ENCODE measurements at regions not wholly inside any gene's neighbourhood (a gene's known extent, or its start where the extent isn't known, plus 50 kb on each side); places are given as distances from the start of the nearest gene placed in this dataset.
"Not testable (repeated sequence)": the region's sequence is repeated elsewhere in the genome, so short reads cannot be mapped to it uniquely, and the experiment has no call there.

DNA sequence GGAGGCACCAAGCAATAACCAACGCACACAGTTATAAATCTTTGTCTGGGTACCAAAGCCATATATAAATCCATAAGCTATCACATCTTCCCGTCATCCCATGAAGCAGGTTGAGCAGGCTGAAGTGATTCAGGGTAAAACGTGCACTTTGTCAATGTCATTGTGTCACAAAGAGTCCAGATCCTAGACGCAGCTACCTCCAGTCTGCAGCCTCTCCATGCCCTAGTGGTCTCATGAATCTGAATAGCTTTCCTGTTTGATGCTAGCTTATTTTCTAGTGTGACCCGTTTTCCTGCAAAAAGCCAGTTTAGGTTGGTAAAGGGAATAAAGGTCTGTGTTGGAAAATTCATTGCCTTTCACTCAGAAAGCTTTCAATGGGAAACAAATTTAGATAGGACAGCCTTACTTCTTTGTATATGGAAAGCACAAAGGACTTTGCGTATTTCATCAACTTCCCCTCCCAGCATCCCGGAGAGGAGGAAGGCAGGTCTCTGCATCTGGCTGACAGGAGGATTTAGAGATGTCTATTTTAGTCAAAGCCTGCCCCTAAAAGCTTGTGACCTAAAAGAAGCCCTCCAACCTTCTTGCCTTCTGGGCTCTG, 222.3 kb upstream of the ARL4C start:
- no peak for DNase-seq

DNA sequence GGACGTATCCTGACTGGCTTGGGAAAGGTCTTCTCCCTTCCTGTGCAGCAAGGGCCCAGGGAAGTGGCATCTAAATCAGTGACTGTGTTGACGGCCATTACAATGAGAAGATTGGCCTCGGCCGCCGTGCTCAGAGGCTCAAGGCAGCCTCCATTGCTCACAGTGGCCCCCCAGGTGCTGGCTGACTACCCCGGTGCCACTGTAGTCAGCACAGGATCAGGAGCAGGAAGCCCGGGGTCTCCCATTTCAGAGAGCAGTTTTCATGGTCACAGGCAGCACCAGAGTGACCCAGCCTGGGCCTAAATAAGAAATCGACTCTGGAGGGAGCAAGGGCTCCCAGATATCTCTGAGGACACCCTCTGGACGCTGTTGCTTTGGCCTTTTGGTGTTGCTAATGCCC, 219.4 kb upstream of the ARL4C start:
- no peak for DNase-seq

DNA sequence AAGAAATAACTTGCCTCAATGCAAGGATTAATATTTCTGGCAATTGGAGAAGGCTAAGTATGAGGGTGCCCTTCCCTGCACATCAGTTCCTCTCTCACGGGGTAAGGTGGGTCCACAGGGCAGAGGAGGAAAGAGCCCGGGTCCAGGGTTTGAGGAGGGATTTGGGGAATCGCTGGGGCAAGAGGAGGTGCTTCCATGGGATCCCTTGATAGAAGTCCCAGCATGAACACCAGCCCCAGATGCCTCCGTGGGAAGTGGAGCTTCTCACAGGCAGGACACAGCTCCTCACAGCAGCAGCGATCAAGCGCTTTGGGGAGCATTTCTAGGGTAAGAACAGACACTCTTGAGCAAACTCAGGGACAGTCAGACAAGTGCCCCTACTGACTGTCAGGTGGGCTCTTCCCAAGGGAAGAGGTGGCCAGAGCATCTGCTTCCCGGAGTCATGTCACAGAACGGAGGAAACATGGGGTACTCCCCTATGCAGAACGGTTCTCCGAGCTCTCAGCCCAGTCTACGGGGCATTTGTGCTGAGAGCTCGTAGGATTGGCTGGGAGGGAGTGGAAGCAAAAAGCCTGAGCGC, 218.9 kb upstream of the ARL4C start:
- no peak for DNase-seq

DNA sequence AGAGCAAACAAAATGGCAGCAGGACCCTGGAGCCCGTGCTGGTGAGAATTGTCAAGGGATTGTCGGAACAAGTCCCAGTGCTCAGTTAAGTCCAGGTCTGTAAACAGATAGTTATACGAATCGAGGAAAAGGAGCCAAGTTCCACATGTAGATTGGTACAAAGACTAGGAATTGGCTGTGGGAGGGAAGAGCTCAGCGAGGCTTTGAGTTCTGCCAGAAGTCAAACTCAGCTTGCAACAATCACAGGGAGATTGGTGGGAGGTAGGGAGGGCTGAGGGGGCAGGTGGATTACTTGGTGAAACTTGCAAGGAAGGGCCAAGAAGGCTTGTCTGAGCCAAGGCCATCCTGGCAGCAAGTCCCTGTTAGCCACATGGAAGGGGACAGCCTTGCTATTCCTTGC, 217.8 kb upstream of the ARL4C start:
- DNase-seq = no peak

DNA sequence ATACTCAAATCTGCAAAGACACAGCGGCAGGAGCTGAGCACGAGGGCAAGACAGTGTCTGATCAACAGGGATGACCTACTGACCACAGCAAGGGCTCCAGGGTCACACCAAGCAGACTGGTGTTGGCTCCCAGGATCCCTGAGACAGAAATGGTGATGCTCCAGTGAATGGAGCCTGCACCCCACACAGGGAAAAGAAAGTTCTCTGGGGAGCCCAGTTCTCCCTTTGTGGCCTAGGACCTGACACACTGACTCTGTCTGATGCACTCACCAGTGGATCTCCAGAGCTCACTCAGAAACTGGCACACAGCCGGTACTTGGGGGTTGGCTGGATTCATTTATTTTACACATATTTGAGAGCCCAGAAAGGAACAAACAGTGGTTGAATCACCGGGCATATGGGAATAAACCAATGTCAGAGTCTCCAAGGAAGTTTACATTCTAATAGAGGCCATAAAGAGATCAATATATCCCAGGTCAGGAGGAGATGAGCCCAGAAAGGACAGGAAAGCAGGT, 215.6 kb upstream of the ARL4C start:
- DNase-seq = no peak

DNA sequence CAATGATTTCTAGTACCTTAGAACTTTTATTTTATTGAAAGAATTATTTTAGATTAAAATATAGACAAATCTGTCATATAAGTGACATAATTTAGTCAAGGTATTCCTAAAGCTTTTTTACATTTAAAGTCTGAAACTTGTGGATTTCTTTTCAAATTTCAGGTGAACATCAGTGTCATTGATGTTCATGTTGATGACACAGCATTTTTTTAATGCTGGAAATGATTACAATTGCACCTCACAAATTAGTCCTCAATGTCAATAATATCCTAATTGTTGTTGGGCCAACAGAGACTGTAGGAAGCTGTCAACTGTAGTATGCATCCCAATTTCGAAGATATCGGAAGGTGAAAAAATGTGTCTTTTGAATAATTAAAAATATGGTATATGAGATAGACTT, 214.4 kb upstream of the ARL4C start:
- DNase-seq = no peak

DNA sequence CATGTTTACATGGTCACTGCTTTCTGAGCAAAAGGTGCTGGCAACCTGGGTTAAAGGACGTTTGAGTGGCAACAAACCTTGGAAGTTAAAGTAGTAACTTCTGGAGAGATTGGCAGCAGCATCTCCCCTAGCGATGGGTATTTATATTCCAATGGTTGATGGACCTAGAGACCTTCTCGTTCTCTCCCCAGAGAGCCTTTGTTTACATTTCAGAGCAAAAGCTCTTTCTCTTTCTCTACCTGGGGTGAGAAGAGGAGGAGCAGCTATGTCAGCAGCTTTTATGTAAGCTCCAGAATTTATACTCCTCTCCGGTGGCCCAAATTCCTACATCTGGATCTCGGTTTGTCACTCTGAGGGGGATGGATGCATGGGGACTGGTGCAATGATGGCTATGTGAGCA, 213.7 kb upstream of the ARL4C start:
- no peak for DNase-seq

DNA sequence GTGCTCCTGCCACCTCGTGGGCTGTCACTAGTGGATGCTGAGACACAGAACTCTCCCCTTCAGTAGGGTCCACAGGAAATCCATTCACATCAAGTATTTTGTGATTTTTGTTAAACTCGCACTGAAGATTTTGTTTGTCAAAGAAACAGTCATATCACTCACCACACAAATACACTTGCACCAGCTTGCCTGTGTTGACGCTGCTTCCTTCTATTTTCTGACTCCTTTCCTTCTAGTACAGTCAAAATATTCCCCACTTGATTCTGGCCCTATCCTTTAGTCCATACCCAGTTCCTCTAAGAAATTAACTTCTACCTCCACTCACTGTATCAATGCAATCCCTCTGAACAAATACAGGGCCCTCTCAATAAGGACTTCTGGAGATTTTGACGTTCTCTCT, 213.2 kb upstream of the ARL4C start:
- no peak for DNase-seq

DNA sequence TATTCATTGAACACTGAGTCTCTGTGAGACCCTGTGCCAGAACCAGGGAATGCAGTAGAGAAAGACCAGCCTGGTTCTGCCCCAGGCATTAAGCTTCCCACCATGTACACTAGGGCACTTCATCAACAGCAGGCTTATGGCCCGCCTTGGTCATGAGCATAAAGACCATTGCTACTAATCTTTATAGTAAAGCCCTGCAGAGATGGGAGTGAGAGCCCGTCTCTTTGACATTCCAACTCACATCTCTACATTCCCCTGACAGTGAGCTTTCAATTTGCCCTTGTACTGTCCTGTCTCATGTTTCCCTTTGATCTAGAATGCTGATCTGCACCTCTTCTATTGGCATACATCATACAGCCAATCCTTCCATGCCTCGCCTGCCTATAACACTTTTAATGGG, 211.8 kb upstream of the ARL4C start:
- no peak for DNase-seq

DNA sequence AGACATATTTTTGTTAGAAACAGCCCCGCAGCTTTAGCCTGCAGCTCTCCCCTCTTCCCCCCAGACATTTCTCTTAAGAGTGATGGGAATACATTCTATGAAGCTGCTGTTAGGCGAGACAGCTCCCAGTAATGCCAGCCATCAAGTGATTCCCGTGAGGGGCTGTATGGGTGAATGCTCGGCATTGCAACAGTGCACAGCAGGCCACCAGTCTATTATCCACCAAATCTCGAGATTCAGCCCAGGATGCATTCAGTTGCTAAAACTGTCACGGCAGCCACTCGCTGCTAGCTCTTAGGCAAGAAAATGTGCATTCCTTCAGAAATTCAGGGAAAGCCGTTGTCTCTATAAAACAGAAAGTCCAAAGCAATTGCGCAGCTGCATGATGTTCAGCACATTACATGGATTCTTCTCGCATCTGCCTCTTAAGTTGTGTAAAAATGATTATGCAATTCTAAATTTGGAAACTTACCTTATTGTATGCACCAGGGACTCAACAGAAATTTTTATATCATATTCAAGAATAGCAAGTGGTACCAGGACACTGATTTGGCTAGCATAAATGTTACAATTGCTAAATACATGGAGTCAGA, 211.3 kb upstream of the ARL4C start:
- DNase-seq = no peak

DNA sequence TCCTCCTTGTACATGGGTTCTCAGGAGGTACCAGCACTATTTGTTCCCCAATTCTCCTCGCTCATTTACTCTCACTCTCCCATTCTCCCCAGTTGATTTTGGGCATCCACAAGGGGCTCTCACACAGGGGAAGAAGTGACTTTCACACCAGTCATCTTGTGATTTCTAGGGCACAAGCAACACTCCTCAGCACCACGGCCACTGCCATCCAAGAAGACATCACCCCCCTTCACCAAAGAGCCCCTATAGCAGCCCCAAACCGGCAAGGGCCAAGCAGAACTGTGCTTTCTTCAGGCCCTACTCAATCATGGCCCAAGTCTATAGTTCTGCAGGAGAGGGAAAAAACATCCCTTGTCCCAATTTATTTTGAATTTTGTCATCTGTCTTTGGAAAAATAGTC, 209.2 kb upstream of the ARL4C start:
- DNase-seq = no peak

DNA sequence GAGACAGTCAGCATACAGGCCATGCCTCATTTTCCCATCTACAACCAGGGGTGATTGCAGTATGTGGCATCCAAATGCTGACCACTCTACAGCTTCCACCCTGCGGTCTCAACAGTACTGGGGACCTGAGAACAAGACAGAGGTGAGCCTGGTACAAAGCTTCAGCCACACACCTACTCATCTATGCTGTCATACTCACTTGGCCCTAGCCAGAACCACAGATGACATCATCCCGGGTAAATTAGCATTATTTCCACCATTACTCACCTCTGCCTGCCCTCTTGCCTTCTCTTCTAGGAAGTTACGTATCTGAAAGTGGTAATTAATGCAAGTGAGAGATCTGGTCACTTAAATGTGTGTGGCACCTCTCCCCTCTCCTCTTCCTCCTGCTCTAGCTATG, 208.2 kb upstream of the ARL4C start:
- no peak for DNase-seq

DNA sequence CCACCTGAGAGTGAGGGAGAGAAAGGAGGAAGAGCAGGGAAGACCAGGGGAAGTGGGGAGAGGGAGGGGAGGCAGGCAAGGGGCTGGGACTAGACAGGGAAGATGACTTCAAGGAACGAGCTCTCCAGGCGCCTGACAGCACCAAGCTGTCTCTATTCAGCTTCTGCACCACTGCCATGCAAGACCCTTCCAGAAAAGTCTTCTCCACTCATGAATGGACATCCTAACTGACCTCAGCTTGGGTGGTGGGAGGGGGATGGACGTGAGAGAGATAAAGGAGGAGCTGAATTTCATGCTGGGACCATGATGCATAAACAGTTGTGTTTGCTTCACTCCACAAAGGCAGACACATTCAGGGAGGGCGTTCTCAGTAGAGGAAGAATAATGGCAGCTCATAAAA, 206.4 kb upstream of the ARL4C start:
- DNase-seq = peak; percentile 44

DNA sequence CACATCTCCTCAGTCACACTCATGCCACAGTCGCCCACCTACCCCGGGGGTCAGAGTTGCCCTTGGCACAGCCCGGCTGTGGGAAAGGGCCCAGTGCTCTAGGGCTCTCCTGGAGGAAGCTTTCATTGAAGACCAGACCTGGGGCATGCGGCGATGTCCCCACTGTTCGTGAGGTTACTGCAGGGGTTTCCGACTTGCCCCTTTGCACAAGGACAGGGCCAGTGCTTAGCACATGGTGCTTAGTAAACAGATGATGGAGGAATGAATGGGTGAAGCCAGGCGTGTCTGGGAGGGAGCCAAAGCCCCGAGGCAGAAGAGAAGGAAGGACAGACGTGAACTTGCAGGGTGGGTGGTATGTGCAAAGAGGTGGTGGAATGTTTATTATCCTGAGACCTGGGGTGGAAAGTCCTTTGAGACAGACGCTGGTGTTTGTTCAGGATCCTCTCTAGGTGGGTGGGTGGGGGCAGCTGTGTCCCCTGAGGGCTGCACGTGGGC, 205.9 kb upstream of the ARL4C start:
- peak; percentile 74 for DNase-seq

DNA sequence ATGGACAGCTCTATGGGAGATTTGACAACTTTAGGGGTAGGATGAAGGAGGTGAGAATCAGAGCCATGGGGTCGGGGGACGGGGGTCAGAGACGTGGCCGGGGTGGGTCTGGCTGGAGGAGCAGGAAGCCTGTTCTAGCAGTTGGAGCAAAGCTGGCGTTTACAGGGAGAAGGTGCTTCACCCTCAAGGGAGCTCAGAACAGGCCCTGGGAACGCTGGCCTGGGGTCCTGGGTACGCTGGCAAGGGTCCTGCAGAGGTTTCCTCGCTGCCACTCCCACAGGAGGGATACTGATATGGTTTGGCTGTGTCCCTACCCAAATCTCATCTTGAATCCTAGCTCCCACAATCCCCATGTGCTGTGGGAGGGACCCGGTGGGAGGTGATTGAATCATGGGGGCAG, 205.0 kb upstream of the ARL4C start:
- DNase-seq = no peak

DNA sequence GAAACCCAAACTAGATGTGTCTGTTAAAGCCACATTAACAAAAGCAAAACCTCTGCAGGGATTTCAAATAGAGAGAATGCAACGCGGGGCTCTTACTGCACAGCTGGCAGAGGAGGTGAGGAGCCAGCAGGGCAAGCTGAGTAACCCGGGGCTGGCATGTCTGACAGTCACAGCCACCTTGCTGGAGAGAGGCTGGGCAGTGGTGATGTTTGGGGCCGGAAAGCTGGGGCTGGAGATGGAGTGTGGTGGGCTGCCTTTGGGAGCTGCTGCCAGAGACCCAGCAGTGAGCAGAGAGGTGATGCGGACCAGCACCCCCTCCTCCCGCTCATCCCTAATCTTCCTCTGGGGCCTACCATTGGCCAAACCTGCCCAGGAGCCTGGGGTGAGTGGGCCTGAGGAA, 204.5 kb upstream of the ARL4C start:
- no peak for DNase-seq

DNA sequence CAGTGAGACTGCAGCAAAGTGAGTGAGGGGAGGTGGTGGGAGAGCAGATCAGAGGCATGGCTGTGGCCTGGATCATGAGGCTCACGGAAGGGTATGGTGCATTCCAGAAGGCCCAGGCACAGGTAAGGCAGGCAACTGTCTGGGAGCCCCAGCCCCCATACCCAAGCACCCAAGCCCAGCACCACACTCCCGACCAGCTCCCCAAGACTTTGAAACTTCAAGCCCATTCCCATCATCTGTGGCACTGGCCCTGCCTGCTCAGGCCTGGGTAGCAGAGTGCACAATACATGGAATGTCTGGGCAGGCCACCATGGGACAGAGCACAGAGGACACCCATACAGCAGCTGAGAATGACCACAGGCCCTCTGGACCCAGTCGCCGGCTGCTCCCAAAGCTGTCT, 202.6 kb upstream of the ARL4C start:
- no peak for DNase-seq

DNA sequence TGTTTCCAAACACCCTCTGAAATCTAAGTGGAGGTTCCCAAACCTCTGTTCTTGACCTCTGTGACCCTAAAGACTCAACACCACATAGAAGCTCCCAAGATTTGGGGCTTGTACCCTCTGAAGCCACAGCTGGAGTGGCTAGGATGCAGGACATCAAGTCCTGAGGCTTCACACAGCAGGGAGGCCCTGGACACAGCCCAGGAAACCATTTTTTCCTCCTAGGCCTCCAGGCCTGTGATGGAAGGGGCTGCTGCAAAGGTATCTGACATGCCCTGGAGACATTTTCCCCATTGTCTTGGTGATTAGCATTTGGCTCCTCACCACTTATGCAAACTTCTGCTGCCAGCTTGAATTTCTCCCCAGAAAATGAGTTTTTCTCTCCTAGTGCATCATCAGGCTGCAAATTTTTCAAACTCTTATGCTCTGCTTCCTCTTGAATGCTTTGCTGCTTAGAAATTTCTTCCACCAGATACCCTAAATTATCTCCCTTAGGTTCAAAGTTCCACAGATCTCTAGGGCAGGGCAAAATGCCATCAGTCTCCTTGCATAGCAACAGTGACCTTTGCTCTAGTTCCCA, 200.5 kb upstream of the ARL4C start:
- not testable (repeated sequence) for DNase-seq

DNA sequence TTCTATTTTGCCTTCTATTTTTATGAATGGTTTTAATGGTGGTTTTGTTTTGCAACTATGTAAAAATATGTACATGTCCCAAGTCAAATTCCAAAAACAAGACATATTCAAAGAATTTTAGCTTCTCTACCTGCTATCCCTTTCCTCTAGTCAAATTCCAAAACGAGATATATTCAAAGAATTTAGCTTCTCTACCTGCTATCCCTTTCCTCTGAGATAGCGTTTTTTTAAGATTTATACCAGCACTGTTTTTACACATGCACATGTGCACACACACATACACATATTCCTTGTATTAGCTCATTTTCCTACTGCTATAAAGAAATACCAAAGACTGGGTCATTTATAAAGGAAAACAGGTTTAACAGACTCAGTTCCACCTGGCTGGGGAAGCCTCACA, 199.1 kb upstream of the ARL4C start:
- no peak for DNase-seq

DNA sequence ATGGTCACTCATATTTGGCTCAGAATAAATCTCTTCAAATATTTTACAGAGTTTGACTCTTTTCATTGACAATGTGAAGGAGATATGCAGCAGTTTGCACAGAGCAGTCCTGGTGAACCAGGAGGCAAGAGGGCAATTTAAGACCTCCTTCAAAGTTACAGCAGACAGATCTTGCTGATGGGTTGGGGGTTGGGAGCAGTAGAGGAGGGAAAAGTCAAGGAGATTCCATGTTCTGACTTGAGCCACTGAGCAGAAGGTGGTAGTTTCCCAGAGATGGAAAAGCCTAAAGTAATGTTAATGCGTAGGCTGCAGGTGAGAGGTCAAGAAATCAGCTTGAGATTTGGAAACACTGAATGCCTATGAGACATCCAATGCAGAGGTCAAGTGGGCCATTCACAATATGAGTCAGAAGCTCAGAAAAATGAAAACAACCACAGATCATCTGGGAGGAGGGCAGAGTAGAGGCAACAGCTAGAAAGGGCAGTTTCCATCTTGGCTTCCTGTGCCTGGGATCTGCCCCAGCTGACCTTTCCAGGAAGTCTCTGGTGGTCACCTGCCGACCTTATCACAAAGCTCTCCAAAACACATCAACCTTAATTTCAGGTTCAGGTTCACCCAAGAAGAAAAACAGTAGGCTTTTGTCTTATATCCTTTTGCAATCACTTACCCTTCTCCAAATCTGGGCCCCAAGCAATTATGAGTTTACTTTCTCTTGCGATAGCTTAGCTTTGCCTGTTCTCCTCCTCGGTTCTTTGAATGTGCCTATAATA, 197.5 kb upstream of the ARL4C start:
- DNase-seq = no peak

DNA sequence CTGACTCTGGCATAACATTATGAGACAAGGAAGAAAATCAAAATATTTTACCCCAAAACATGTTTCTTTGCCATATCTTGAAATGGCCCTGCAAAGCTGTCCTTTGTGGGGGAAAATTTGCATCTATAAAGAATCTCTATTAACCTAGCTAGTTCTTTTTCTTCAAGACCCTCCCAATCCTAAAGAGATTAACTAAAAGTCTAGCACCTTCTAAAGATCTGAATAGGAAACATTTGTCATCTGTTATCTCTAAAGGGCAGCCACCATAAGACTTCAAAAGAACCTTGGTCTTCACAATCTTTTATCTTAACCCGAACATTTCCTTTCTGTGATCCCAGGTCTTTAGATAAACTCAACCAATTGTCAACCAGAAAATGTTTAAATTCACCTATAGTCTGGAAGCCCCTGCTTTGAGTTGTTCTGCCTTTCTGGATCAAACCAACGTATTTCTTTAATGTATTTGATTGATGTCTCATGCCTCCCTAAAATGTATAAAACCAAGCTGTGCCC, 196.9 kb upstream of the ARL4C start:
- not testable (repeated sequence) for DNase-seq

DNA sequence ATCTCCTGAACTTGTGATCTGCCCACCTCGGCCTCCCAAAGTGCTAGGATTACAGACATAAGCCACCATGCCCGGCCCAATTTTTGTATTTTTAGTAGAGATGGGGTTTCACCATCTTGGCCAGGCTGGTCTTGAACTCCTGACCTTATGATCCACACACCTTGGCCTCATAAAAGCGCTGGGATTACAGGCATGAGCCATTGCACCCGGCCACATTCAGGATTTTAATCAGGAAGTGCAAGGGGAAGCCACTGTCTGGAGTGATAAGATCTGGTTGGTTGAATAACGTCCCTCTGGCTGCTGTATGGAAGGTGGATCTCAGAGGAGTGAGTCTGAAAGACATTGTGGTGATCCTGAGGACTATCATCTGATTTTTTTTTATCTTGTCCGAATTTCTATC, 196.3 kb upstream of the ARL4C start:
- not testable (repeated sequence) for DNase-seq

Data from NCI-H146 (cell line).